Activated T-helper 1 cell treated with anti-CD3 and anti-CD28 coated beads, Interleukin-12 subunit alpha, Interleukin-12 subunit beta, Interleukin-2, Interleukin-4 antibody, amounts not matched to agents 30 ng/mL and 10 ng/mL and 1 ng/mL, durations not matched to agents 14 hours and 24 hours and 36 hours (primary cell): ENCODE measurements at regions not wholly inside any gene's neighbourhood (a gene's known extent, or its start where the extent isn't known, plus 50 kb on each side); places are given as distances from the start of the nearest gene placed in this dataset.

Source experiments
- DNase-seq: peaks from one replicate; pipeline ENCODE4 v3.0.0; 2021; ENCODE audit warnings: low spot score
- H3K27ac Mint-ChIP-seq: one replicate; pipeline ENCODE4 v1.8.0; 2021; ENCODE audit warnings: mild to moderate bottlenecking, mixed read lengths
- H3K27me3 Mint-ChIP-seq: one replicate; pipeline ENCODE4 v1.8.0; 2022; ENCODE audit warnings: mild to moderate bottlenecking, moderate library complexity, mixed read lengths; ENCODE audit not compliant: insufficient read depth
- H3K36me3 Mint-ChIP-seq: one replicate; pipeline ENCODE4 v1.8.0; 2021; ENCODE audit warnings: low read depth, mixed read lengths
- H3K4me1 Mint-ChIP-seq: one replicate; pipeline ENCODE4 v1.8.0; 2021; ENCODE audit warnings: low read depth, mixed read lengths
- H3K4me3 Mint-ChIP-seq: one replicate; pipeline ENCODE4 v1.8.0; 2021; ENCODE audit warnings: mild to moderate bottlenecking, moderate library complexity, mixed read lengths
- H3K9me3 Mint-ChIP-seq: one replicate; pipeline ENCODE4 v1.8.0; 2021; ENCODE audit warnings: mixed read lengths
- intact Hi-C: fragments of 100-400 bp; cut with micrococcal nuclease; formaldehyde crosslinking; loops from one replicate; pipeline ENCODE4 v1.15.1; 2024

- no peak overlapping the region for H3K4me3 Mint-ChIP-seq
- no peak for DNase-seq
- no peaks in the 10 kb centered on the region for H3K27me3 Mint-ChIP-seq
- no peaks in the 10 kb centered on the region for H3K9me3 Mint-ChIP-seq
- no peak overlapping the region for H3K27ac Mint-ChIP-seq
- no peaks in the 10 kb centered on the region for H3K36me3 Mint-ChIP-seq
- no peaks in the 10 kb centered on the region for H3K4me1 Mint-ChIP-seq
- intact Hi-C loops = no loop called here
Measured at GRCh38 chr11:70620510-70621184, 222.3 kb downstream of the CTTN start.

GRCh38 chr11:70621241-70621640, 222.9 kb downstream of the CTTN start:
- no peak overlapping the region for H3K27ac Mint-ChIP-seq

DNA sequence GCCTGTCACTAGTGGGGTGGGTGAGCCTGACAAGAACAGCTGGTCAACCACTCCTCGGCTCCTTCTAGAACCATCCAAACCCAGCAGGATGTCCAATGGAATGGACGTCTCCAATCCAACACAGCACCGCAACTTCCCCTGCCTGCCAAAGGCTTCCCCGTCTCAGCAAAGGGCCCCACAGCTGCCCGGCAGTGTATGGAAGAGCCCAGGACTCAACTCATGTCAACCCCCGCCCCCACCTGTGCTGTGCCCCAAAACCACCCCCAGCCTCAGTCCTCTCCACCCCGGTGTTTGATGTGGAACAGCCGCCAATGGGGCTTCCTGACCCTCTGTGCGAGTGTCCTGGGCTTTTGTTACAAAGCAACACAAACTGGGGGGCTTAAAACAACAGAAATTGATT, 223.8 kb downstream of the CTTN start:
- Mint-ChIP-seq H3K36me3 (no peaks in the 10 kb centered on the region), H3K9me3 (no peaks in the 10 kb centered on the region)

More at GRCh38 chr11:70621241-70621640, 222.9 kb downstream of the CTTN start:
- no peak for DNase-seq
- H3K4me3 Mint-ChIP-seq = no peak overlapping the region
- intact Hi-C loops = no loop called here
- no peaks in the 10 kb centered on the region for H3K36me3 Mint-ChIP-seq
- no peaks in the 10 kb centered on the region for H3K4me1 Mint-ChIP-seq
- no peaks in the 10 kb centered on the region for H3K27me3 Mint-ChIP-seq
- no peaks in the 10 kb centered on the region for H3K9me3 Mint-ChIP-seq

GRCh38 chr11:70623906-70624597, 225.7 kb downstream of the CTTN start:
- DNase-seq = no peak

More for the DNA sequence above, 223.8 kb downstream of the CTTN start:
- no peak overlapping the region for H3K27ac Mint-ChIP-seq
- intact Hi-C loops = no loop called here
- no peaks in the 10 kb centered on the region for H3K4me1 Mint-ChIP-seq
- no peak for DNase-seq
- H3K27me3 Mint-ChIP-seq = no peaks in the 10 kb centered on the region
- H3K4me3 Mint-ChIP-seq = no peak overlapping the region

GRCh38 chr11:70624598-70624993, 226.3 kb downstream of the CTTN start:
- Mint-ChIP-seq H3K36me3 (no peaks in the 10 kb centered on the region), H3K4me3 (no peak overlapping the region), H3K4me1 (no peaks in the 10 kb centered on the region), H3K27me3 (no peaks in the 10 kb centered on the region), H3K27ac (no peak overlapping the region), H3K9me3 (no peaks in the 10 kb centered on the region)
- DNase-seq = no peak
- intact Hi-C loops = no loop called here

More at GRCh38 chr11:70623906-70624597, 225.7 kb downstream of the CTTN start:
- no peak overlapping the region for H3K27ac Mint-ChIP-seq
- no peak overlapping the region for H3K4me3 Mint-ChIP-seq
- no peaks in the 10 kb centered on the region for H3K9me3 Mint-ChIP-seq
- no peaks in the 10 kb centered on the region for H3K36me3 Mint-ChIP-seq
- no peaks in the 10 kb centered on the region for H3K27me3 Mint-ChIP-seq
- no peaks in the 10 kb centered on the region for H3K4me1 Mint-ChIP-seq
- intact Hi-C loops = no loop called here

- Mint-ChIP-seq H3K27ac (no peak overlapping the region), H3K9me3 (no peaks in the 10 kb centered on the region), H3K36me3 (no peaks in the 10 kb centered on the region), H3K4me1 (no peaks in the 10 kb centered on the region), H3K4me3 (no peak overlapping the region), H3K27me3 (no peaks in the 10 kb centered on the region)
- intact Hi-C loops = no loop called here
- no peak for DNase-seq
Measured at GRCh38 chr11:70625051-70625450, 226.7 kb downstream of the CTTN start.

GRCh38 chr11:70625582-70626518, 227.5 kb downstream of the CTTN start:
- peaks cover 2% of the 10 kb centered on the region for H3K27me3 Mint-ChIP-seq
- no peaks in the 10 kb centered on the region for H3K9me3 Mint-ChIP-seq
- intact Hi-C loops = no loop called here
- H3K36me3 Mint-ChIP-seq = no peaks in the 10 kb centered on the region
- H3K4me1 Mint-ChIP-seq = no peaks in the 10 kb centered on the region
- H3K27ac Mint-ChIP-seq = no peak overlapping the region
- H3K4me3 Mint-ChIP-seq = no peak overlapping the region
- no peak for DNase-seq

DNA sequence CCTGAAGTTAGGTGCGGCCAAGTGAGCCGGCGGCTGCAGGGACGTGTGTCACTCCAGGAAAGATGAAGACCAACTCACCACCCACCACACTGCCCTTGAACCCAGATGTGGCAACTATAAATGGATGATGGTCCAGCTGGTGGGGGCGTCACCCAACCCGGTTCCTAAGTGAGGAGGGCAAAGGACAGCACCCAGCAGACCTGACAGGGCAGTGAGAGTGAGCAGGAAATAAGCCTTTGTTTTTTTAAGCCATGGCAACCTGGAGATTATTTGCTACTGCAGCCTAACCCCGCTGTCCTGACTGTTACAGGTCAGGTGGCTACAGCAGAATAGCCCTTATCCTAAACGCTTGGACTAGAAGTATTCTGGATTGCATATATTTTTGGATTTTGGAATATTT, 228.9 kb downstream of the CTTN start:
- Mint-ChIP-seq H3K36me3 (no peaks in the 10 kb centered on the region), H3K4me1 (no peaks in the 10 kb centered on the region), H3K27me3 (peaks cover 2% of the 10 kb centered on the region), H3K9me3 (no peaks in the 10 kb centered on the region), H3K4me3 (no peak overlapping the region), H3K27ac (no peak overlapping the region)
- no peak for DNase-seq
- intact Hi-C loops = no loop called here

GRCh38 chr11:70628176-70628854, 230.0 kb downstream of the CTTN start:
- Mint-ChIP-seq H3K4me1 (no peaks in the 10 kb centered on the region), H3K9me3 (no peaks in the 10 kb centered on the region), H3K27ac (no peak overlapping the region), H3K27me3 (peaks cover 2% of the 10 kb centered on the region), H3K36me3 (no peaks in the 10 kb centered on the region), H3K4me3 (no peak overlapping the region)
- intact Hi-C loops = no loop called here
- no peak for DNase-seq

GRCh38 chr11:70628855-70629844, 230.8 kb downstream of the CTTN start:
- no peaks in the 10 kb centered on the region for H3K9me3 Mint-ChIP-seq

GRCh38 chr11:70630068-70630467, 231.7 kb downstream of the CTTN start:
- H3K4me3 Mint-ChIP-seq = no peak overlapping the region
- peaks cover 2% of the 10 kb centered on the region for H3K27me3 Mint-ChIP-seq
- no peaks in the 10 kb centered on the region for H3K4me1 Mint-ChIP-seq
- no peaks in the 10 kb centered on the region for H3K9me3 Mint-ChIP-seq
- no peak overlapping the region for H3K27ac Mint-ChIP-seq
- no peak for DNase-seq
- H3K36me3 Mint-ChIP-seq = no peaks in the 10 kb centered on the region
- intact Hi-C loops = no loop called here

More at GRCh38 chr11:70628855-70629844, 230.8 kb downstream of the CTTN start:
- Mint-ChIP-seq H3K36me3 (no peaks in the 10 kb centered on the region), H3K4me3 (no peak overlapping the region), H3K27me3 (peaks cover 2% of the 10 kb centered on the region), H3K27ac (no peak overlapping the region), H3K4me1 (no peaks in the 10 kb centered on the region)
- no peak for DNase-seq
- intact Hi-C loops = no loop called here
